WTC11 (cell line): ENCODE measurements at regions not wholly inside any gene's neighbourhood (a gene's known extent, or its start where the extent isn't known, plus 50 kb on each side); places are given as distances from the start of the nearest gene placed in this dataset.

ENCODE experiments used
- ATAC-seq: fragments of 200-7000 bp; cut with Tn5 transposase; 2 replicates; pipeline ENCODE4 v1.10.0; 2021; ENCODE audit warnings: mild to moderate bottlenecking, moderate library complexity
- CTCF ChIA-PET: fragments of 300-600 bp; sonication (Branson Sonifier 250); formaldehyde crosslinking; loops from one replicate; lab custom pipeline; 2021; ENCODE audit warnings: antibody characterized with exemption; lab: Charles Lee
- POLR2A ChIA-PET: fragments of 350-600 bp; sonication (Branson Sonifier 250); formaldehyde crosslinking; loops from one replicate; lab custom pipeline; 2021; ENCODE audit warnings: antibody characterized with exemption; lab: Charles Lee
- DNase-seq: peaks from one replicate; pipeline ENCODE4 v3.0.0; 2021; ENCODE audit warnings: low spot score
- H3K27ac Mint-ChIP-seq: 2 replicates; pipeline ENCODE4 v1.8.0; 2021; ENCODE audit warnings: mixed read lengths
- H3K27me3 Mint-ChIP-seq: 2 replicates; pipeline ENCODE4 v1.8.0; 2021; ENCODE audit warnings: low read depth, mild to moderate bottlenecking, moderate library complexity, mixed read lengths
- H3K36me3 Mint-ChIP-seq: 2 replicates; pipeline ENCODE4 v1.8.0; 2021; ENCODE audit warnings: mixed read lengths
- H3K4me1 Mint-ChIP-seq: 2 replicates; pipeline ENCODE4 v1.8.0; 2022; ENCODE audit warnings: mixed read lengths
- H3K4me3 Mint-ChIP-seq: 2 replicates; pipeline ENCODE4 v1.8.0; 2021; ENCODE audit warnings: mild to moderate bottlenecking, moderate library complexity, mixed read lengths
- H3K9me3 Mint-ChIP-seq: 2 replicates; pipeline ENCODE4 v1.8.0; 2021; ENCODE audit warnings: mixed read lengths
- AFF4 ChIP-seq: sonication (generic); formaldehyde crosslinking; IDR thresholded peaks from 2 replicates; pipeline ENCODE4 v1.8.1; 2023; ENCODE audit warnings: mild to moderate bottlenecking, missing genetic modification reagents, borderline replicate concordance
- ETV6 ChIP-seq: sonication (generic); formaldehyde crosslinking; IDR thresholded peaks from 2 replicates; pipeline ENCODE4 v1.8.1; 2022; ENCODE audit warnings: mild to moderate bottlenecking, missing genetic modification reagents
- FOXP1 ChIP-seq: sonication (generic); formaldehyde crosslinking; IDR thresholded peaks from 2 replicates; pipeline ENCODE4 v1.8.0; 2022; ENCODE audit warnings: missing genetic modification reagents, mild to moderate bottlenecking, moderate library complexity, borderline replicate concordance
- GRHL2 ChIP-seq: fragments of 250-450 bp; sonication (Bioruptor Pico); IDR thresholded peaks from 2 replicates; pipeline ENCODE4 v1.8.0; 2022; ENCODE audit warnings: mild to moderate bottlenecking, moderate library complexity; ENCODE audit not compliant: insufficient replicate concordance, severe bottlenecking
- KAT7 ChIP-seq: sonication (generic); formaldehyde crosslinking; IDR thresholded peaks from 2 replicates; pipeline ENCODE4 v1.8.1; 2023; ENCODE audit warnings: missing genetic modification reagents, mild to moderate bottlenecking, borderline replicate concordance
- NR1H2 ChIP-seq: sonication (generic); formaldehyde crosslinking; IDR thresholded peaks from 2 replicates; pipeline ENCODE4 v1.9.0; 2021; ENCODE audit warnings: mild to moderate bottlenecking, moderate library complexity, missing genetic modification reagents
- OVOL2 ChIP-seq: fragments of 250-450 bp; sonication (Bioruptor Pico); IDR thresholded peaks from 2 replicates; pipeline ENCODE4 v1.9.0; 2021; ENCODE audit warnings: mild to moderate bottlenecking, borderline replicate concordance
- PRDM15 ChIP-seq: sonication (generic); formaldehyde crosslinking; IDR thresholded peaks from 2 replicates; pipeline ENCODE4 v1.8.0; 2022; ENCODE audit warnings: missing genetic modification reagents
- PREB ChIP-seq: sonication (generic); formaldehyde crosslinking; IDR thresholded peaks from 2 replicates; pipeline ENCODE4 v1.8.1; 2022; ENCODE audit warnings: mild to moderate bottlenecking, missing genetic modification reagents, moderate library complexity, borderline replicate concordance
- TCF7 ChIP-seq: sonication (generic); formaldehyde crosslinking; IDR thresholded peaks from 2 replicates; pipeline ENCODE4 v1.8.0; 2022; ENCODE audit warnings: mild to moderate bottlenecking, low read depth, missing genetic modification reagents, moderate library complexity
- TEAD4 ChIP-seq: sonication (generic); formaldehyde crosslinking; IDR thresholded peaks from 2 replicates; pipeline ENCODE4 v1.8.0; 2022; ENCODE audit warnings: mild to moderate bottlenecking, missing genetic modification reagents
- ZMAT4 ChIP-seq: fragments of 250-450 bp; sonication (Bioruptor Pico); IDR thresholded peaks from 2 replicates; pipeline ENCODE4 v1.9.0; 2021; ENCODE audit warnings: mild to moderate bottlenecking
- ZNF121 ChIP-seq: sonication (generic); formaldehyde crosslinking; IDR thresholded peaks from 2 replicates; pipeline ENCODE4 v1.8.0; 2023; ENCODE audit warnings: missing genetic modification reagents
- ZNF317 ChIP-seq: sonication (generic); formaldehyde crosslinking; IDR thresholded peaks from 2 replicates; pipeline ENCODE4 v1.8.1; 2023; ENCODE audit warnings: low read depth, mild to moderate bottlenecking, moderate library complexity, missing genetic modification reagents, borderline replicate concordance
- ZNF671 ChIP-seq: fragments of 250-450 bp; sonication (Bioruptor Pico); IDR thresholded peaks from 2 replicates; pipeline ENCODE4 v1.8.0; 2021; ENCODE audit warnings: mild to moderate bottlenecking
- TF ChIP-seq, protein P1 (sequence below): sonication (generic); formaldehyde crosslinking; IDR thresholded peaks from 2 replicates; pipeline ENCODE4 v1.8.1; 2023; ENCODE audit warnings: mild to moderate bottlenecking, missing genetic modification reagents
- TF ChIP-seq, protein P2 (sequence below): sonication (generic); formaldehyde crosslinking; conservative IDR thresholded peaks from 2 replicates; pipeline ENCODE4 v1.8.1; 2023; ENCODE audit warnings: mild to moderate bottlenecking, low read depth, missing genetic modification reagents, moderate library complexity
- TF ChIP-seq, protein P3 (sequence below): sonication (generic); formaldehyde crosslinking; IDR thresholded peaks from 2 replicates; pipeline ENCODE4 v1.8.0; 2022; ENCODE audit warnings: mild to moderate bottlenecking, missing genetic modification reagents

DNA sequence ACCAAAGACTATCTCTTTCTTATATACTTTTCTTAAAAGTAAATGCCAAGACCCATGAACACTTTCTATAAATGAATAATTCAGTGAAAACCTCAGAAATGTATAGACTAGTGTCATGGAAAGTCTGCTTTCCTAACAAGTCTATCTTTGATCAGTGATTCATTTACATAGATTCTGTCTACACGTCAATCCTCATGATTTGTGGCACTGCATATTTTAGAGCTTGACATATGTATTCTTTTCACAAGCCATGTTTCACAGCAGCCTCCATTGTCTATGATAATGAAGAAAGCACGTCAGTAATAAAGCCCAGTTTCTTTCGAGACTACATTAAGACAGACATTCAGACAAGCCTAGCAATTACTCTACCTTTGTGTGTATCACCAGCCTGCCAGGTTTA is 486.6 kb downstream of the IRS1 start:
- ATAC-seq (no peak), DNase-seq (no peak)
- CTCF ChIA-PET = no interaction called here
- H3K4me1 Mint-ChIP-seq = no peaks in the 10 kb centered on the region
- H3K27me3 Mint-ChIP-seq = no peaks in the 10 kb centered on the region
- TF ChIP-seq TCF7 (no peak), KAT7 (no peak), OVOL2 (CRISPR knock-in tag) (no peak), NR1H2 (CRISPR knock-in tag) (no peak)
- POLR2A ChIA-PET = no interaction called here
- H3K36me3 Mint-ChIP-seq = no peaks in the 10 kb centered on the region
- H3K9me3 Mint-ChIP-seq = no peaks in the 10 kb centered on the region
- no peak overlapping the region for H3K4me3 Mint-ChIP-seq
- no peak overlapping the region for H3K27ac Mint-ChIP-seq

- H3K9me3 Mint-ChIP-seq = no peaks in the 10 kb centered on the region
Measured at GRCh38 chr2:226312155-226312554, 487.5 kb downstream of the IRS1 start.

More at GRCh38 chr2:226312155-226312554, 487.5 kb downstream of the IRS1 start:
- ATAC-seq (no peak), DNase-seq (no peak)
- Mint-ChIP-seq H3K36me3 (no peaks in the 10 kb centered on the region), H3K4me1 (no peaks in the 10 kb centered on the region), H3K27me3 (no peaks in the 10 kb centered on the region), H3K4me3 (no peak overlapping the region), H3K27ac (no peak overlapping the region)
- POLR2A ChIA-PET = no interaction called here
- CTCF ChIA-PET = no interaction called here
- TF ChIP-seq AFF4 (CRISPR knock-in tag) (no peak), GRHL2 (no peak), TCF7 (no peak), ZNF671 (CRISPR knock-in tag) (no peak), NR1H2 (CRISPR knock-in tag) (no peak), ZMAT4 (CRISPR knock-in tag) (no peak), ETV6 (CRISPR knock-in tag) (no peak), FOXP1 (no peak), ZNF317 (no peak), TEAD4 (CRISPR knock-in tag) (no peak), PREB (CRISPR knock-in tag) (no peak), PRDM15 (CRISPR knock-in tag) (no peak), ZNF121 (CRISPR knock-in tag) (no peak)
- TF ChIP-seq, protein P1, sequence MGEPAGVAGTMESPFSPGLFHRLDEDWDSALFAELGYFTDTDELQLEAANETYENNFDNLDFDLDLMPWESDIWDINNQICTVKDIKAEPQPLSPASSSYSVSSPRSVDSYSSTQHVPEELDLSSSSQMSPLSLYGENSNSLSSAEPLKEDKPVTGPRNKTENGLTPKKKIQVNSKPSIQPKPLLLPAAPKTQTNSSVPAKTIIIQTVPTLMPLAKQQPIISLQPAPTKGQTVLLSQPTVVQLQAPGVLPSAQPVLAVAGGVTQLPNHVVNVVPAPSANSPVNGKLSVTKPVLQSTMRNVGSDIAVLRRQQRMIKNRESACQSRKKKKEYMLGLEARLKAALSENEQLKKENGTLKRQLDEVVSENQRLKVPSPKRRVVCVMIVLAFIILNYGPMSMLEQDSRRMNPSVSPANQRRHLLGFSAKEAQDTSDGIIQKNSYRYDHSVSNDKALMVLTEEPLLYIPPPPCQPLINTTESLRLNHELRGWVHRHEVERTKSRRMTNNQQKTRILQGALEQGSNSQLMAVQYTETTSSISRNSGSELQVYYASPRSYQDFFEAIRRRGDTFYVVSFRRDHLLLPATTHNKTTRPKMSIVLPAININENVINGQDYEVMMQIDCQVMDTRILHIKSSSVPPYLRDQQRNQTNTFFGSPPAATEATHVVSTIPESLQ (CRISPR knock-in tag) = no peak
- TF ChIP-seq, protein P2, sequence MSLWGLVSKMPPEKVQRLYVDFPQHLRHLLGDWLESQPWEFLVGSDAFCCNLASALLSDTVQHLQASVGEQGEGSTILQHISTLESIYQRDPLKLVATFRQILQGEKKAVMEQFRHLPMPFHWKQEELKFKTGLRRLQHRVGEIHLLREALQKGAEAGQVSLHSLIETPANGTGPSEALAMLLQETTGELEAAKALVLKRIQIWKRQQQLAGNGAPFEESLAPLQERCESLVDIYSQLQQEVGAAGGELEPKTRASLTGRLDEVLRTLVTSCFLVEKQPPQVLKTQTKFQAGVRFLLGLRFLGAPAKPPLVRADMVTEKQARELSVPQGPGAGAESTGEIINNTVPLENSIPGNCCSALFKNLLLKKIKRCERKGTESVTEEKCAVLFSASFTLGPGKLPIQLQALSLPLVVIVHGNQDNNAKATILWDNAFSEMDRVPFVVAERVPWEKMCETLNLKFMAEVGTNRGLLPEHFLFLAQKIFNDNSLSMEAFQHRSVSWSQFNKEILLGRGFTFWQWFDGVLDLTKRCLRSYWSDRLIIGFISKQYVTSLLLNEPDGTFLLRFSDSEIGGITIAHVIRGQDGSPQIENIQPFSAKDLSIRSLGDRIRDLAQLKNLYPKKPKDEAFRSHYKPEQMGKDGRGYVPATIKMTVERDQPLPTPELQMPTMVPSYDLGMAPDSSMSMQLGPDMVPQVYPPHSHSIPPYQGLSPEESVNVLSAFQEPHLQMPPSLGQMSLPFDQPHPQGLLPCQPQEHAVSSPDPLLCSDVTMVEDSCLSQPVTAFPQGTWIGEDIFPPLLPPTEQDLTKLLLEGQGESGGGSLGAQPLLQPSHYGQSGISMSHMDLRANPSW (CRISPR knock-in tag) = no peak
- TF ChIP-seq, protein P3, sequence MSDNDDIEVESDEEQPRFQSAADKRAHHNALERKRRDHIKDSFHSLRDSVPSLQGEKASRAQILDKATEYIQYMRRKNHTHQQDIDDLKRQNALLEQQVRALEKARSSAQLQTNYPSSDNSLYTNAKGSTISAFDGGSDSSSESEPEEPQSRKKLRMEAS (CRISPR knock-in tag) = no peak
